Prostate gland (tissue), 2 donors: ENCODE measurements at regions not wholly inside any gene's neighbourhood (a gene's known extent, or its start where the extent isn't known, plus 50 kb on each side); places are given as distances from the start of the nearest gene placed in this dataset.

ENCODE experiments used
- DNase-seq: peaks from one replicate; pipeline ENCODE4 v3.0.0-alpha.2; 2019; ENCODE audit warnings: low spot score
- H3K27ac ChIP-seq, 2 donors: fragments of 200-600 bp; sonication (generic); 2 replicates each; pipeline ENCODE4 v1.5.1; 2017 to 2019
- H3K27me3 ChIP-seq: fragments of 200-600 bp; sonication (generic); replicated peaks from 2 replicates; pipeline ENCODE4 v1.5.1; 2019; ENCODE audit not compliant: insufficient read depth
- H3K36me3 ChIP-seq, 2 donors: fragments of 200-600 bp; sonication (generic); 1 replicate in 1 of 2; 2 replicates in 1 of 2; pipeline versions ENCODE4 v1.5.1 to v1.8.1; 2017 to 2019
- H3K4me1 ChIP-seq: fragments of 200-600 bp; sonication (generic); replicated peaks from 2 replicates; pipeline ENCODE4 v1.5.1; 2019
- H3K4me3 ChIP-seq, 2 donors: fragments of 200-600 bp; sonication (generic); 2 replicates each; pipeline ENCODE4 v1.5.1; 2017 to 2019
- H3K9me3 ChIP-seq: fragments of 200-600 bp; sonication (generic); 2 replicates; pipeline ENCODE4 v1.5.1; 2017
- CTCF ChIP-seq, 4 experiments: fragments of 200-600 bp in 2 of 4; fragments of 450-650 bp in 2 of 4; sonication (generic) in 2 of 4; IDR thresholded peaks; 1 replicate in 3 of 4; 2 replicates in 1 of 4; pipeline ENCODE4 v1.5.1; 2016 to 2019; ENCODE audit warnings: antibody characterized with exemption in 4 of 4, mild to moderate bottlenecking in 2 of 4, moderate library complexity in 2 of 4
- POLR2A ChIP-seq: fragments of 450-650 bp; IDR thresholded peaks from one replicate; pipeline ENCODE4 v1.6.1; 2016; ENCODE audit warnings: antibody characterized with exemption, mild to moderate bottlenecking
- POLR2AphosphoS5 ChIP-seq: sonication (generic); formaldehyde crosslinking; IDR thresholded peaks from one replicate; pipeline ENCODE4 v1.6.1; 2017; ENCODE audit warnings: antibody characterized with exemption
- WGBS: methylation state at CpG from one replicate; pipeline ENCODE4 v1.1.5; 2018; 5-methylcytosine and 5-hydroxymethylcytosine counted together
- intact Hi-C: fragments of 100-400 bp; cut with DNase I; formaldehyde crosslinking; loops from one replicate; pipeline ENCODE4 v1.14.2; 2022

- no peaks in the 10 kb centered on the region for H3K27me3 ChIP-seq
- H3K4me1 ChIP-seq = no peaks in the 10 kb centered on the region
- no peaks in the 10 kb centered on the region for H3K36me3 ChIP-seq
- H3K4me3 ChIP-seq = no peak overlapping the region
- TF ChIP-seq POLR2AphosphoS5 = no peak
- H3K9me3 ChIP-seq = no peaks in the 10 kb centered on the region
- WGBS = 67% methylated on average over 8 of the region's 8 CpGs
- no peak for DNase-seq
- H3K27ac ChIP-seq = no peak overlapping the region
- intact Hi-C loops = no loop called here
These were observed 118.0 kb downstream of the IER5 start for GRCh38 chr1:181206513-181206912.

- 89% methylated on average over 15 of the region's 19 CpGs for WGBS
- TF ChIP-seq POLR2AphosphoS5 = no peak
- no peak for TF ChIP-seq CTCF (IDR thresholded peaks at IDR 0.05)
- no peak for TF ChIP-seq POLR2A
- intact Hi-C loops = no loop called here
- Histone ChIP-seq H3K27ac (no peak overlapping the region), H3K9me3 (no peaks in the 10 kb centered on the region), H3K27me3 (no peaks in the 10 kb centered on the region), H3K36me3 (no peaks in the 10 kb centered on the region), H3K4me1 (no peaks in the 10 kb centered on the region), H3K4me3 (no peak overlapping the region)
- no peak for DNase-seq
These were observed 118.7 kb downstream of the IER5 start for GRCh38 chr1:181206979-181207790.

GRCh38 chr1:181208083-181208482 is 119.6 kb downstream of the IER5 start:
- Histone ChIP-seq H3K27ac (no peak overlapping the region), H3K9me3 (no peaks in the 10 kb centered on the region), H3K27me3 (no peaks in the 10 kb centered on the region), H3K4me1 (no peaks in the 10 kb centered on the region), H3K36me3 (no peaks in the 10 kb centered on the region), H3K4me3 (no peak overlapping the region)
- intact Hi-C loops = no loop called here
- no peak for TF ChIP-seq POLR2AphosphoS5
- 76% methylated on average over 6 of the region's 6 CpGs for WGBS
- DNase-seq = no peak

GRCh38 chr1:181208967-181209366 is 120.5 kb downstream of the IER5 start:
- Histone ChIP-seq H3K4me3 (no peak overlapping the region), H3K4me1 (no peaks in the 10 kb centered on the region), H3K27ac (no peak overlapping the region), H3K9me3 (no peaks in the 10 kb centered on the region), H3K27me3 (no peaks in the 10 kb centered on the region), H3K36me3 (no peaks in the 10 kb centered on the region)
- DNase-seq = no peak
- WGBS = 83% methylated on average over 5 of the region's 5 CpGs
- no peak for TF ChIP-seq CTCF (IDR thresholded peaks at IDR 0.05)
- TF ChIP-seq POLR2A = no peak
- TF ChIP-seq POLR2AphosphoS5 = no peak
- intact Hi-C loops = no loop called here

GRCh38 chr1:181213056-181213455 is 124.6 kb downstream of the IER5 start:
- Histone ChIP-seq H3K27ac (no peak overlapping the region), H3K4me1 (no peaks in the 10 kb centered on the region), H3K9me3 (no peaks in the 10 kb centered on the region), H3K27me3 (no peaks in the 10 kb centered on the region), H3K36me3 (no peaks in the 10 kb centered on the region), H3K4me3 (no peak overlapping the region)
- TF ChIP-seq POLR2A (no peak), POLR2AphosphoS5 (no peak), CTCF (IDR thresholded peaks at IDR 0.05) (no peak)
- intact Hi-C loops = no loop called here
- WGBS = 56% methylated on average over 3 of the region's 3 CpGs
- no peak for DNase-seq

GRCh38 chr1:181216591-181216994 is 128.1 kb downstream of the IER5 start:
- intact Hi-C loops = no loop called here
- no peaks in the 10 kb centered on the region for H3K4me1 ChIP-seq
- no peak overlapping the region for H3K27ac ChIP-seq
- H3K4me3 ChIP-seq = no peak overlapping the region
- TF ChIP-seq CTCF (IDR thresholded peaks at IDR 0.05) (no peak), POLR2AphosphoS5 (no peak), POLR2A (no peak)
- no peak for DNase-seq
- H3K36me3 ChIP-seq = no peaks in the 10 kb centered on the region
- no peaks in the 10 kb centered on the region for H3K27me3 ChIP-seq
- 57% methylated on average over 3 of the region's 3 CpGs for WGBS
- H3K9me3 ChIP-seq = no peaks in the 10 kb centered on the region
